GM19239 (cell line): ENCODE measurements at regions not wholly inside any gene's neighbourhood (a gene's known extent, or its start where the extent isn't known, plus 50 kb on each side); places are given as distances from the start of the nearest gene placed in this dataset.

Experiments
- DNase-seq: peaks from one replicate; pipeline ENCODE4 v3.0.0; 2011; ENCODE audit warnings: low spot score; ENCODE audit not compliant: insufficient read length
- FAIRE-seq: peaks from 2 replicates; lab custom pipeline; 2011; peaks lifted over from hg19 to GRCh38; lab: Jason Lieb, UNC

DNA sequence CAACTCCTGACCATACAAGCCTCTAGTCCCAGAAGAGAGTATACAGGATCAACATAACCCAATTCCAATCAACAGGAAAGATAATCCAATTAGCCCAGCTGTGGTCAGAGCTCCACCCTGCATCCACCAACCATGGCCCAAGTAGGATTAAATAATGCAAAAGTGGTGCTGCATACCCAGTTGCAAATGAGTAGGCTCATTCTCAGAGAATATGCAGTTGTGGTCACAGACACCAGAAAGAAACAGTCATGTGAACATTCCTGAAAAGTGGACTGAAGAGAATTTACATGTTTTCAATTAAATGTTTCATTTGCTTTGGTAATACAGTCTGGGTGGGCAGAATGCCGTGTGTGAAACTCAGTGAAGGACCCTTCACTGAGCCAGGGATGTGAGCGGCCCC is 167.2 kb upstream of the BMP4 start:
- DNase-seq (no peak), FAIRE-seq (no peak)

DNA sequence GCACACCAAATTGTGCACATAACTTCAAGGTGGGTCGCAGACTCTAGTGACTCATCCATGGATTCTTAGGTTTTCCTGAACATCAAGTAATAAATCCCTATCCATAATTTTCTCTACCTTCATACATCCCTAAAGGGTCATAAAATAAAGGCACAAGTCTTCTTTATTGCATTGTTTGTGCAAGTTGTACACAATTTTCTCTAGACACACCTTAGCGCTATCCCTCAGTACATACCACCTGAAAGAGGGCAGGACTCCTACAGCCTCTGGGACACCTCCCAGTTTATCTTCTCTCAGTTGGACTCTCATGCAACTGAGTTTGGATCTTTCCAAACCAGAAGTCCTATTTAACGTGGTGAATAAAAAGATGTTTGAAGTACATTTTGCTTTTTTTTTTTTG is 168.5 kb upstream of the BMP4 start:
- DNase-seq: no peak
- FAIRE-seq: no peak

DNA sequence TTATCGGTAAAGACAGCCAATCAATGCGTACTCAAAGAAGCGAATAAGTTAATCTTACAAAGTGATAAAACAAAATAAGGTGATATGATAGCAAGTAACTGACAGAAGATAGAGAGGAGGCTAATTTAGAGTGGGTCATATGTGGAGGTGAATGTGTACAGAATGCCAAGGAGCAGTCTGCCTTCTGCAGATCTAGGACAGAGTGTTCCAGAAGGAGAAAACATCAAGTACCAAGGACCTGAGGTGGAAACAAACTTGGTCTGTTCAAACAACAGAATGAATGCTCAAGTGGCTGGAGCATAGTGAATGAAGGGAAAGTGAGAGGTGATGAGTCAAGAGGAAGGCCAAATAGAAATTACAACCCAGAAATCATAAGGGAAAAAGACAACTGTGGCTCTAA is 170.3 kb upstream of the BMP4 start:
- FAIRE-seq: no peak
- no peak for DNase-seq

DNA sequence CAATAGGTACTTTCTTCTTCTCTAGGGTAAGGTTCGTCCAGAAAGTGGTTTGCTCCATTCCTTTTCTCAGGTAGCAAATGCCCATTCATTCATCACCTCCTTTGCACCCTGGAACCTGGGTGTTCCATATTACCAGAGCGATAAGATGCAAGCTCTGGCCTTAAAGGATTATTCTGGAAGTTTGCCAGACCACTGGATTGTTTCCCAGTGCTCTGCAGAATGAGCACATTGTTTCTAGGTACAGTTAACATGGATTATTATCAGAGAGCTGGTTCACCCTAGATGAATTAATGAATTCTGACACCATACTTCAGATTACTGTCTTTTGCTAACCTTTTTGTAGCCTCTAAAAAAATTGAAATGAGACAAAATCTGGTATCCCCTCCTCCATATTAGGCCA is 170.9 kb upstream of the BMP4 start:
- DNase-seq (no peak), FAIRE-seq (no peak)

DNA sequence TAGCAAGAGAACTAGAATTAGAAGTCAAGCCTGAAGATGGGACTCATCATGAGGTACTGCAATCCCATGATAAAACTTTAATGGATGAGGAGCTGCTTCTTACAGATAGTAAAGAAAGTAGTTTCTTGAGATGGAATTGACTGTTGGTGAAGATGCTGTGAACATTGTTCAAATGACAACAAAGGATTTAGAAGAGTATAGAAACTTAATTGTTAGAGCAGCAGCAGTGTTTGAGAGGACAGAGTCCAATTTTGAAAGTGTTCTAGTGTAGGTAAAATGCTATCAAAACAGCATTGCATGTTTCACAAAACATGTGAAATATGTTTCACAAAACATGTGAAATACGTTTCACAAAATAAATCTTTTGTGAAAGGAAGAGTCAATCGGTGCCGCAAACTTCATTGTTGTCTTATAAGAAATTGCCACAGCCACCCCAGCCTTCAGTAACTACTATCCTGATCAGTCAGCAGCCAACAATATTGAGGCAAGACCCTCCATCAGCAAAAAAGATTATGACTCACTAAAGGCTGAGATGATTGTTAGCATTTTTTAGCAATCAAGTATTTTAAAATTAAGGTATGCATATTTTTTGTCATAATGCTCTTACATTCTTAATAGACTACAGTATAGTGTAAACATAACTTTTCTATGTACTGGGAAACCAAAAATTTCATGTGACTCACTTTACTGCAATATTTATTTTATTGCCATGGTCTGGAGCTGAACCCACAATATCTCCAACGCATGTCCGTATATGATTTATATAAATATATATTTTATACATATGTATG is 173.4 kb upstream of the BMP4 start:
- FAIRE-seq (no peak), DNase-seq (no peak)

DNA sequence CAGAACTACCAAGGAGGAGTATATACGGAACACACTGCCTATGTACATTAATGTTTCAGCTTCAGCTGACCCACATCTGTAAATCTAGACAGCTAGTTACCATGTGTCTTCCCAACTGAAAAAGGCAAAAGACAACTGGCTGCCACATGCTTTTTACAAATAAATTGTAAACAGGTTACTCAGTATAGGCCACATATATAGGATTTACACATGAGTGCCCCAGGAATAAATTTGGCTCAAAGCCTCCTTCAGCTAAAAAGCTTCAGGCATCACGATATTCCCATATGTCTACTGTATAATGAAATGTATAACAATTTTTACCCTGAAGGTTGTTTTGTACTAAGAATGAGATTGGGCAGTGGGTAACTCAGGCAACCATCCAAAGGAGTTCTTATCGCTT is 175.9 kb upstream of the BMP4 start:
- FAIRE-seq: no peak
- no peak for DNase-seq

DNA sequence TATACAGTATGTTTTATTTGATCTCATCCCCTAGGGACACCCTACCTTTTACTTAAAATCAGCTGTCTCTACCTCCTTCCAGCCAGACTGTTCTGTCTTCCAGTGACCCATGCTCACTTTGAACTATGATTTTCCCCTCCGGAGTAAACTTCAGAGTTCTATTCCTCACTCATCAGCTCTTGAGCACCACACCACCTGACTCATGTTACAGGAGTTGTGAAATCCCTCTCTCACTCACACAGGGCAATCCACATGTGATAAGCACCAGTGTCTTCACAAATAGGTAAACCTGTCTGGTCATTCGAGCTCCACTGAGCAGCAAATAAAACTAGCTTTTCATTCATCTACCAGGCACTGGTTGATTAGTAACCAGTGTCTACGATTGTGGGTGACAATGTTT is 177.3 kb upstream of the BMP4 start:
- FAIRE-seq (no peak), DNase-seq (no peak)

DNA sequence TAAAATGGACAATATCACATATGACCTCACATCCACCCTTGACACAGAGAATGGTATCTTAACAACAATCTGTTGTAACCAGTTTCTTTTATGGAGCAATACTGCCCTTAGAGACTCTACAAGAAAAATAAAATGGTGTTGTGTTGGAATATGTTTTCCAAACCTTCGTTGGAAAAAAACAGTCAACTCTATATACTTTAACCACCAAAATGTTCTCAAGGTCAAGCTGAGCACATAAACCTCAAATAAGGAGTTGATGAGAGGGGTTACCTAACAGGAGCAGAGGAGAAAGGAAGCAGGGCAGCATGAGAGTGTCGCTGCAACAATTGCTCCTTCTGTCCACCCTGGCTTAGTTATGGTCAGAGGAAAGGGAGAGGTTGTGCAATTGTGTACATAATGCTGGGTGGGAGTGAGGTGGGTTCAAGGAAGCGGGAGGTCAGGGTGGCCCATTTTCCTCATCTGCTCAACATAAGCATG is 179.2 kb upstream of the BMP4 start:
- DNase-seq: no peak
- FAIRE-seq: no peak

DNA sequence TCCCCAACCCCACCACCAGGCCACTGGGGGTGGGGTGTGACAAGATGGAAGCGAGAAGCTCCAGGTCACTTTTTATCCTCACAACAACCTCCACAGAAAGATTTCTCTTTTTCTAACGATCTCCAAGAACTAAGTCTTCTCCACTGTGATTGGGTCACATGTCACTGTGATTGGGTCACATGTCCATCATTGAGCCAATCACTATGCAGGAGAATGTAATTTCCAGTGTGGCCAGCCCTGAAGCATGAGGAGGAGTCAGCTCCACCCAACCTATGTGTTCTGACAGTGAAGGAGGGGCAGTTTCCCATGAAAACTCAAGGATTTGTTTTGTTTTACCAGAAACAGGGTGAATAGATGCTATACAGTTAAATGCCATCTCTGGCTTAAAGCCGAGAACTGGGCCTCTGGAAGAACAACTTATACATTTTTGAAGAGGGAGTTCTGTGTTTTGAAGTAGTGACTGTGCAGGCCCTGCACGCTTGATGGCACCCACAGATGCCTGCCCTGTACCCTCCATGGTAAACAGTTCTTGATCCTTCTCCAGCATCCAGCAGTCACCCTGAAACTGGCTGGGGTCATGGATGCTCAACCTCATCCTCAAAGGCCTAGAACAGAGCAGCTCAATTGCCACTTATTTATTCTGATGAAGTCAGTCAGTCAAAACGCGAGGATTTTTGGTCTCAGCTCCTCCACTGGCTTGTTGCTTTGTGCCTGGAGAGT is 180.4 kb upstream of the BMP4 start:
- FAIRE-seq: no peak
- no peak for DNase-seq

DNA sequence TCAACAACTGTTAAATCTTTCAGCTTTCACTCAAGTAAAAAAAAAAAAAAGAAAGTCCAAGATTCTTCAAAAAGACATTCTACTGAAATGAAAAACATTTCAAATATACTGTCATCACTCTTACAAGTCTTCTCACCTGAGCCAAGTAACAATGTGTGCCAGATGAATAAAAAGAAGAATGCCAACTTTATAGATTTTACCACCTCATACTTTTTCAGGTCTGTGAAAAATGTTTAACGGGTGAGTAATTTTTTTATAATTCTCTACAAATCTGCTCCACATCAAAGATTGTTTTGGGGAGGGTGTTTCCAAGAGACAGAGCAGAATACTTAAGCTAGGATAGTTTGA is 181.0 kb upstream of the BMP4 start:
- FAIRE-seq (no peak), DNase-seq (no peak)

DNA sequence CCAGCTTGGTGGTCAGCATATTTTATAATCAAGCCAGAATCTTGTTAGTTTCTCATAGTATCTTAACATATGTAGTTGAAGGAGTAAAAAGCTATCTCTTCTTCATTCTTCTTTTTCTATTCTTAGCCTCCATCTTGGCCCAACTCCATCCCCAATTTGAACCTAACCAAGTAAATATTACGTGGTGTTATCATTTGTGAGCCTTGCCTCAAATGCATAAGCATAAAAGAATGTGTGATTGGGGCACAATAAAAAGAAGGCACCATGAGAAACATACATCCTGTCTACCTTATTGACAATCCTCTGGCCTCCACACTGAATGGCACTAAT is 181.4 kb upstream of the BMP4 start:
- FAIRE-seq: no peak

DNA sequence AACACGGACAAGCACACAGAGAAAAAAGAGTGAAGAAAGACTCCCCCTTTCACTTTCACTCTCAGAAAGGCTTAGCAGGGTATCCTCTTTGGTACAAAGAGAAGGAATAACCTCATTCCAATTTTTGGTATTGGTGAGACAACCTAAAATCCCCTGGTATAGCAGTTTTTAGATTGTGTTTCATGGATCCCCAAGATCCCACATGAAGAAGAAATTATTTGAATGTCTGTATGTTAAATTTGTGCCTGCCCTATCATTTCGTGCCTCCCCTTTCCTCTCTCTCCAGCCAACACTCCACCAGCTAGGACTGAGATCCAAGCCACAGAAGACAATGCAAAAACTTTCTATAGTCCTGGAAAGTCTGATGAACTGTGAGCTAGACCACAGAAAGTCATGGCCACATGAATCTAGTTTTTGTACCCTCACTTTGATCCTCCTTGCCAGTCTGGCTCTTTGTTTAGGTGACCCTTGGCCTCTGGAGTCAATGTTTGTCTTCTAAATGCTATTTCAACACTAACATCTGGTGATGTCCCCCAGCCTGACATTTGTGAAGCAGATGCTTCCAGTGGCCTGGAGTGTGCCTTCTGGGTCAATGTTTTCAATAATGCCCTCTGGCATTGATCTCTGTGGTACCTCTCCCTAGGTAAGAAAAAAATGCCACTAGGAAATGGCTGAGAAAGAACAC is 181.9 kb upstream of the BMP4 start:
- no peak for FAIRE-seq
- no peak for DNase-seq

More for the DNA sequence above, 181.4 kb upstream of the BMP4 start:
- DNase-seq: no peak

DNA sequence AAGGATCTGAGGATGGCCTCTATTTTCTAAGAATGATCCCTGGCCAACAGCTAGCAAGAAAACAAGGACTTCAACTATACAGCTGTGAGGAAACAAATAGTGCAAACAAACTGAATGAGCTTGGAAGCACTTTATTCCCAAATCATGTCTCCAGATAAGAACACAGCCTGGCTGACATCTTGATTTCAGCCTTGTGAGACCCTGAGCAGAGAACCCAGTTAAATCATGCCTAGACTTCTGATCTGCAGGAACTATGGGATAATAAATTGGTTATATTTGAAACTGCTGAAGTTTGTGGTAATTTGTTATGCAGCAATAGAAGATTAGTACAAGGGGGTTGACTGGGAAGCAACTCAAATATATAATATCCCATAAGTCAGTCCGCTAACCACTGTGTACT is 183.9 kb upstream of the BMP4 start:
- DNase-seq: no peak
- FAIRE-seq: no peak

DNA sequence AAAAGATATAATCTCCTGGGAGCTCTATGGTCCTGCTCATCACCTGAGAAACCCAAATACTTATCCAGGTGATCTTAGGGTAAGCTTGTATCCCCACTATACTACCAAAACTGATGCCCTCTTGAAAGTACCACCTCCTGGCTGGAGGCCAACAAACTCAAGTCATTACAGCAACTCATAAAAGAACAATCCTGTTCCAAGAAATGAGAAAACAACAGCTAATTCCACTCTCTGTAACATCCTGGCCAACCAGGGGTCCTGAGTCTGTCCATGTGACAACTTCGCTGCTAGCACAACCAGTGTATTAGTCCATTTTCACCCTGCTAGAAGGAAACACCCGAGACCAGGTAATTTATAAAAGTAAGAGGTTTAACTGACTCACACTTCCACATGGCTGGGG is 190.0 kb upstream of the BMP4 start:
- no peak for FAIRE-seq

DNA sequence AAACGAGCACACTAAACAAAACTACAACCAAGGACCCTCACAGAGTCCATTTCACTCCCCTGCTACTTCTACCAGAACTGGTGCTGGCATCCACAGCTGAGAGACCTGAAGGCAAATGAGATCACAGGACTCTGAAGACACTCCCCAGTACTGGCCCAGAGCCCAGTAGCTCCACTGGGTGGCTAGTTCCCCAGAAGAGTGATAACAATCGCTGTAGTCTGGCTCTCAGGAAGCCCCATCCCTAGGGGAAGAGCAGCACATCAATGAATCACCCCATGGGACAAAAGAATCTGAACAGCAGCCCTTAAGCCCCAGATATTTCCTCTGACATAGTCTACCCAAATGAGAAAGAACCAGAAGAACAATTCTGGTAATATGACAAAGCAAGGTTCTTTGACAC is 190.7 kb upstream of the BMP4 start:
- FAIRE-seq (no peak), DNase-seq (no peak)

More for the DNA sequence above, 190.0 kb upstream of the BMP4 start:
- DNase-seq: no peak

DNA sequence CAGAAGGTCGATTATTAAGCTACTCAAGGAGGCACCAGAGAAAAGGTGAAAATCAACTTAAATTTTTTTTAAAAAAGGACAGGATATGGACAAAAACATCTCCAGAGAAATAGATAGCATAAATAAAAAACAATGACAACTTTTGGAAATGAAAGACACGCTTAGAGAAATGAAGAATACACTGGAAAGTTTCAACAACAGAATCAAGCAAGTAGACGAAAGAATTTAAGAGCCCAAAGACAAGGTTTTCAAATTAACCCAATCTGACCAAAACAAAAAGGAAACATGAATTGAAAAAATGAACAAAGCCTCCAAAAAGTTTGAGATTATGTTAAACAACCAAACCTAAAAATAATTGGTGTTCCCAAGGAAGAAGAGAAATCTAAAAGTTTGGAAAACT is 191.1 kb upstream of the BMP4 start:
- no peak for FAIRE-seq
- DNase-seq: no peak

DNA sequence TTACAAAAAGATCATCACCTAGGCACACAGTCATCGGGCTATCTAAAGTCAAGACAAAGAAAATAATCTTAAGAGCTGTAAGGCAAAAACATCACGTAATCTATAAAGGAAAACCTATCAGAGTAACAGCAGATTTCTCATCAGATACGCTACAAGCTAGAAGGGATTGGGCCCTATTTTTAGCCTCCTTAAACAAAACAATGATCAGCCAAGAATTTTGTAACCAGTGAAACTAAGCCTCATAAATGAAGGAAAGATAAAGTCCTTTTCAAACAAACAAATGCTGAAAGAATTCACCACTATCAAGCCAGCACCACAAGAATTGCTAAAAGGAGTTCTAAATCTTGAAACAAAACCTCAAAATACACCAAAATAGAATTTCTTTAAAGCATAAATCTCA is 191.6 kb upstream of the BMP4 start:
- no peak for DNase-seq
- no peak for FAIRE-seq

DNA sequence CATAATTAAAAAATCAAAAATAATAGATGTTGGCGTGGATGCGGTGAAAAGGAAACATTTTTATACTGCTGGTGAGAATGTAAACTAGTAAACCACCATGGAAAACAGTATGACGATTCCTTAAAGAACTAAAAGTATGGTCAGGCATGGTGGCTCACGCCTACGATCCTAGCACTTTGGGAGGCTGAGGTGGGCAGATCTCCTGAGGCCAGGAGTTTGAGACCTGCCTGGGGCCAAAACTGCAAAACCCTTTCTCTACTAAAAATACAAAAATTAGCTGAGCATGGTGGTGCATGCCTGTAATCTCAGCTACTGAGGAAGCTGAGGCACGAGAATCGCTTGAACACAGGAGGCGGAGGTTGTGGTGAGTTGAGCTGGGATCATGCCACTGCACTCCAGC is 195.7 kb upstream of the BMP4 start:
- no peak for FAIRE-seq
- DNase-seq: no peak

DNA sequence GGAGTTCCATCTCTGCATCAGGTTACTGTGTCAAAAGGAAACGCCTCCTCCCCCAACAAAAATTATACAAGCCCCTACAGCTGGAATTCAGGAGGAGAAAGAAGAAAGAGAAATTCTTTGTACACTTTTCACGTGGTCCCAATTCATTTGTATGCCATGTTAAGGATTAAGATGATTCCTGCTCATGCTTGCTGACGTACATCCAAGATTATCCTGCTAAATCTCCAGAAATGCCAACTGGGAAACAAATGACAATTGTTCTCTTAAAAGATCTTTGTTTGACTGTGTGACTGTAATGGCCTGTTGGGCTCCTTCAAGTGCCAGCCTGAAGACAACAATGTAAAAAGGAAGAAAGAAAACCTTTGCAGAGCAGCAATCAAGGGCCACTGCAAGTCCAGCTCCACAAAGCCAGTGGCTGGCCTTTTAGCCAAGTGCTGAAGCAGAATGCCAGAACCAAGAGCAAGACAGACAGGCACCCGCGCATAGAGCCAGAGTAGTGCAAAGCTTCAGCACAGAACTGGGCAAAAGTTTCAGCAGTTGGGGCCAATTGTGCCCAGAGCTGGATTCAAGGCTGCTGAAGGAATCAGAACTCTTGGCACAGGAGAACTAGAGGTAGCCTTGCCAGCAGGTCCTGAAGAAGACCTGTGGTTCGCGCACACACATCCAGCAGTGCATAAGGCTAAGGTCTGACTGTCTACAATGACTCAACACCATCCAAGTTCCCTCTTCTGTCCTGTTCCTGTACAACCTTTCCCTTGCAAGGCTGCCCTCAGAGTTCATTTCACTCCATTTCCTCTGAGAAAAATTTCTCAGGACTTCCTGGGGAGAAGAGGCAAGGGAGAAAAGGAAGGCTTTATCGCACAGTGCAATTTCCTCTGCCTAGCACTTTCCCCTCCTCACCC is 209.7 kb upstream of the BMP4 start:
- DNase-seq: no peak
- no peak for FAIRE-seq

DNA sequence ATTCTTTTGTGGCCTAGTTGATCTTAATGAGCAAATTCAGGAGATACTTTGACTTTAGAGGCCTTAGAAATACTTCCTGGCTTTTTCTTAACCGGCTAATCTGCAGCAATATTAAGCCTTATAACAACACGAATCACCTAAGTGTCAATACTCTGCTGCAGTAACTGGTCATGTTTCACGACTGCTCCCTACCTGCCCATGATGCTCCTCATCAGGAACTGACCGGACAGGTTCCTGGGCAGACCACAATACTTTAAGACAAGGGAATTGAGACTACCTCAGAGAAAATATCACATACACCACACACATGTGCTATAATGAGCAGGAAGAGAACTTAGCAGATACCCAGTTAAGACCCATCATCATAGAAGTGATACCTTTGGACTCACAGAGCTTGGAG is 211.9 kb upstream of the BMP4 start:
- FAIRE-seq: no peak

More for the DNA sequence above, 211.9 kb upstream of the BMP4 start:
- no peak for DNase-seq
